ENCODE measurements at regions not wholly inside any gene's neighbourhood (a gene's known extent, or its start where the extent isn't known, plus 50 kb on each side); places are given as distances from the start of the nearest gene placed in this dataset.

DNA sequence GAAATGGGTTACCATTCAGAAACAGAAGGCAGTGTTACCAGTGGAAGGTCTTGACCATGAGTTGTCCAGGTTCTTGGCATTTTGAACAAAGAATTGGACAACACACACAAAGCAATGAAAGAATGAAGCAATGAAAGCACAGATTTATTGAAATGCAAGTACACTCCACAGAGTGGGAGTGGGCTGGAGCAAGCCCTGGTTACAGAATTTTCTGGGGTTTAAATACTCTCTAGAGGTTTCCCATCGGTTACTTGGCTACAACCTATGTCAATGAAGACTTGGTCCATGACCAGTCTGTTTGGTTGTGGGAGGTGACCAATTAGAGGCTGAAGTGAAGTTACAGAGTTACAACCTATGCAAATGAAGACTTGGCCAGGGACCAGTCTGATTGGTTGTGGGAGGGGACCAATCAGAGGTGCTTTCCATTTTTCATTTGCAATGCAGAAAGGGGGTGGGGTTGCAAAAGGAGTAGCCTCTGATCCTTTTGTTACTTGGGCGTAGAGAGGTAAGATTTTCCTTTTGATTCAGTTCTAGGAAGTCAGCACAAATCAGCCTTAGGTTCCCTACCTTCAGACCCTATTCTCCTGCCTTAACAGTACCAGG is 71.7 kb upstream of the SPRY4 start:
- Mint-ChIP-seq H3K36me3 (no peaks in the 10 kb centered on the region), H3K9me3 (peaks cover 16% of the 10 kb centered on the region), H3K27me3 (peaks cover under 1% of the 10 kb centered on the region), H3K27ac (no peak overlapping the region), H3K4me3 (no peak overlapping the region), H3K4me1 (ENCODE audit: unreplicated experiment) (peaks cover 14% of the 10 kb centered on the region)
- no peak for DNase-seq (ENCODE audit: extremely low spot score, unreplicated experiment)
- TF ChIP-seq CTCF (conservative IDR thresholded peaks at IDR 0.05): no peak

DNA sequence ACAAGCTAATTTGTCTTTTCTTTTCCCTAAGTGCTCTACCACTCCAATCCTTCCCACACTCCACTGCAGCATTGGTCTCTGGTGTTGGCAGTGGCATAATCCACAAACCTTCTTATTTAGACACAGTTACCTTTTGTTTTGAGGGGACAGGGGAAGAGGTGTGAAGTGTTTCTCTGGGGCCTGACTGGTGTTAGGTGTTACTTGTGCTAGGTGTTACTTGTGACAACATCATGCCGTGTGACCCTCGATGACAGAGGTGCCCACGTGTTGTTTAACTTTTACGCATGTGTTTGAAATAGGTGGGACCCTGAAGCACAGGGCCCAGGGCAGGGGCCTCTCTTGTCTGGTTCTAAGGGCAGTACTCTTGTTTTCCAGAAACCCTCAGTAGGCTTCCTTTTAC is 70.5 kb upstream of the SPRY4 start:
- no peak for TF ChIP-seq CTCF (conservative IDR thresholded peaks at IDR 0.05)
- H3K9me3 Mint-ChIP-seq: peaks cover 16% of the 10 kb centered on the region

GRCh38 chr5:142391058-142391845 is 66.4 kb upstream of the SPRY4 start:
- peaks cover 45% of the 10 kb centered on the region for H3K4me1 Mint-ChIP-seq (ENCODE audit: unreplicated experiment)
- no peak for TF ChIP-seq CTCF (conservative IDR thresholded peaks at IDR 0.05)
- H3K36me3 Mint-ChIP-seq: no peaks in the 10 kb centered on the region
- H3K27me3 Mint-ChIP-seq: peaks cover 3% of the 10 kb centered on the region
- peak overlapping the region; percentile 48 for H3K4me3 Mint-ChIP-seq
- DNase-seq (ENCODE audit: extremely low spot score, unreplicated experiment): no peak
- no peak overlapping the region for H3K27ac Mint-ChIP-seq
- H3K9me3 Mint-ChIP-seq: peaks cover 5% of the 10 kb centered on the region

More for the DNA sequence above, 70.5 kb upstream of the SPRY4 start:
- no peak for DNase-seq (ENCODE audit: extremely low spot score, unreplicated experiment)
- Mint-ChIP-seq H3K27ac (no peak overlapping the region), H3K4me3 (no peak overlapping the region), H3K36me3 (no peaks in the 10 kb centered on the region), H3K27me3 (peaks cover 3% of the 10 kb centered on the region), H3K4me1 (ENCODE audit: unreplicated experiment) (peaks cover 22% of the 10 kb centered on the region)

- Mint-ChIP-seq H3K27ac (peak overlapping the region; percentile 59), H3K4me1 (ENCODE audit: unreplicated experiment) (peaks cover 45% of the 10 kb centered on the region), H3K4me3 (peak overlapping the region; percentile 44)
Measured at GRCh38 chr5:142390334-142390733, 65.5 kb upstream of the SPRY4 start.

DNA sequence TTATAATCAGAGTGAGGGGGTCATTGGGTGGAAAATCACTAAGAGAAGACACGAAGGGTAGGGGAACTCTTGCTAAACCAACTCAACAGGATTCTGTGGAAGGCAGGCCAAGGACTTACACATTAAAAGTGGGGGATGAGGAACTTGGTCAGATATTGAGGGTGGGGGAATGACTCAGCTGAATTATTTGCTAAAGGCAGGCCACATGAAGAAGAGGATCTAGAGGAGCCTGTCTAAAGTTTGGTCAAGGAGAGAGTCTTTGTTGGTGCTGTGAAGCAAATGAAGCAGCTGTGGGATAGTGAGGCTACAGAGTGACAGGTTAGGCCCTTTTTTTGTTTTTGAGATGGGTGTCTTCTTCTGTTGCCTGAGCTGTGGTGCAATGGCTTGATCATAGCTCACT is 63.9 kb upstream of the SPRY4 start:
- H3K27ac Mint-ChIP-seq: no peak overlapping the region
- H3K4me1 Mint-ChIP-seq (ENCODE audit: unreplicated experiment): peaks cover 51% of the 10 kb centered on the region
- peak overlapping the region; percentile 57 for H3K4me3 Mint-ChIP-seq
- no peak for DNase-seq (ENCODE audit: extremely low spot score, unreplicated experiment)
- no peak for TF ChIP-seq CTCF (conservative IDR thresholded peaks at IDR 0.05)
- H3K36me3 Mint-ChIP-seq: no peaks in the 10 kb centered on the region
- no peaks in the 10 kb centered on the region for H3K9me3 Mint-ChIP-seq
- H3K27me3 Mint-ChIP-seq: peaks cover 3% of the 10 kb centered on the region

More at GRCh38 chr5:142390334-142390733, 65.5 kb upstream of the SPRY4 start:
- Mint-ChIP-seq H3K36me3 (no peaks in the 10 kb centered on the region), H3K9me3 (no peaks in the 10 kb centered on the region), H3K27me3 (peaks cover 3% of the 10 kb centered on the region)
- DNase-seq (ENCODE audit: extremely low spot score, unreplicated experiment): no peak
- TF ChIP-seq CTCF (conservative IDR thresholded peaks at IDR 0.05): no peak

Measured in type B pancreatic cell (in vitro differentiated cells).